ENCODE measurements at regions not wholly inside any gene's neighbourhood (a gene's known extent, or its start where the extent isn't known, plus 50 kb on each side); places are given as distances from the start of the nearest gene placed in this dataset.

GRCh38 chr7:371119-371778 lies 81.3 kb downstream of the FOXL3 start:
- DNase-seq (ENCODE audit: low read depth), result no peak

DNA sequence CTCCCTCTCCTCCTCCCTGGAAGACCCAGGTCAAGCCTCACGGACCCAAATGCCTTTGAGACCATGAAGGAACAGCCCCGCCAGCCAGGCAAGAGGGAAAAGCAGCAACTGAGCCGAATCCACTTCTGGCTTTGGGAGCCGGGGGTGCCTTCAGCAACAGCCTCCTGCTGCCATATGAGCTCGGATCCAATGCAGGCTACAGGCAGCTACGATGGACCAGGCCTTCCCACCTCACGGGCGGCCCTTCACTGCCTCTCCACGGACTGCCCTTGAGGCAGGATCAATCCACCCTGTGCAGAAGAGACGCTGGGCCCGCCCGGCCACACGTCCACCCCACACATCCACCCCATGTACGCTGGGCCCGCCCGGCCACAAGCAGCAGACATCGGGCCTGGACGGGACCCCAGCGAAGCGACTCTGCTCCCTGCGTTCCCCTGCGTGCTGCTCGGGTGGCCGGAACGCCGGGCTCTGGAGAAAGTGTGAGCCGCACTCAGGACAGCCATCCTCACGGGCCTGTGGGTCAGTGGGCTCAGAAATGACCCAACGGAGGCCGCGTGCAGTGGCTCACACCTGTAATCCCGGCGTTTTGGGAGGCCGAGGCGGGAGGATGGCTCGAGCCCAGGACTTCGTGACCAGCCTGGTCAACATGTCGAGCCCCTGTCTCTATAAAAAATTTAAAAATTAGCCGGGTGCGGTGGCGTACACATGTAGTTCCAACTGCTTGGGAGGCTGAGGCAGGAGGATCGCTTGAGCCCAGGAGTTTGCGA lies 82.0 kb downstream of the FOXL3 start:
- DNase-seq (ENCODE audit: low read depth), result no peak

- DNase-seq (ENCODE audit: low read depth), result no peak
These were observed 82.6 kb downstream of the FOXL3 start for GRCh38 chr7:372546-372931.

- DNase-seq (ENCODE audit: low read depth), result no peak
These were observed 83.2 kb downstream of the FOXL3 start for GRCh38 chr7:372932-373791.

DNA sequence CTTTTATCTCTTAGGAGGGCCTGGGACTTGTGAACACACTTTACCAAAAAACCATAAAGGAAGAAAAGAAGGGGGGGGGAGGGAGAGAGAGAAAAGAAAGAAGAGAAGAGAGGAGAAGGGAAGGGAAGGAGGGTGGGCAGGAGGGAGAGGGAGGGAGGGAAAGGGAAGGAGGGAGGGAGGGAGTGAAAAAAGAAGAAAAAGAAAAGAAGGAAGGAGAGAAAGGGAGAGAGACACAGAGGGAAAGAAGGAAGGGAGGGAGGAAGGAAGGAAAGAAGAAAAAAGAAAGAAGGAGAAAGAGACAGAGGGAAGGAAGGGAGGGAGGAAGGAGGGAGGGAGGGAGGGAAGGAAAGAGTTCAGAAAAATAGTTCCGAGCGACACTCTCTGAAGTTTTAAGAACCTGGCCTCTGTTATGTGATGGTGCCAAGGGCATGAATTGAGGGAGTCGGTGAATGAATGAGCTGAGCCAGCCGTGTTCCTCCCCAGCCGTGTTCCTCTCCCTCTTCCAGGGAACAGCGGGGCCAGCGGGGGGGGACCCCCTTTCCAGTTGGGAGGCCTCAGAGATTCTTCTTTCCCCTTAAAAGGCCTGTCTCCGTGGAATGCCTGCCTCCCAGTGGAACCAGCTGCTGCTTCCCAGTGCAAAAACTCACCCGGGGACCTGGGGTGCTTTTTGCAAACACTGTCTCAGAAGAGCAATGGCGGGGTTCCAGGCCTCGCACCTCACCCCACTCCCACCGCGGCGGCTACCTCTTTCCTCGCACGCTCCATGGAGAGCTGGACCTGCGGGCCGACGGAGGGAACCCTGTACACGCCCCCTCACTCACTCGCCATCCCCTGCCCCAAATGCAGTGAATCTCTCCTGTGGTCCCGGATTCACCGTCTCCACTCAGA lies 84.1 kb downstream of the FOXL3 start:
- no peak for DNase-seq (ENCODE audit: low read depth)

DNA sequence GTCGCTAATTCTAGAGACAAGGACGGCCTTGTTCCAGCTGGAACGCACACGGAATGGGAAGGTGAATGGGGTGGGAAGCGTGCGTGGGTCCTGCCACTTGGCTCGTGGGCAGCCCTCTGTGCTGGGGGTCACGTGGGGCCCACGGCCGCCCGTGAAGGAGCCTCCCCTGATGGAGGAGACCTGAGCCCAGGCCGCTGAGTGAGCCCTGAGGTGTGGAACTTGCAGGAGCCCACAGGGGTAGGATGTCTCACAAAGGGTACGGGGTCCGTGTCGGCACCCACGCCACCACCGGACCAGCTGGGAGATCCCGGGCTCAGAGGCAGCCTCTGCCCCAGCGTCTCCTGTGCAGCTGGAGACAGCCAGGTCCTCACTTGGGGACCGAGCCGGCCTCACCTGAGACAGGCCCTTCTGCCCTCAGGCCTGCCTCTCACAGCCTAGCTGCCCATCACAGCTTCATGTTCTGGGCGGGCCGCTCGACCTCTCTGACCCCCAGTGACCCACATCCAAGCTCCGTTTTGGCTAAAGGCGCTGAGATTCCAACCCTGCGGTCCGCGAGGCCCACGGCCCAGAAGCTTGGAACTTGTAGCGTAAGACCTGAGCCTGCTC lies 84.8 kb downstream of the FOXL3 start:
- DNase-seq (ENCODE audit: low read depth), result no peak

GRCh38 chr7:375321-375831 lies 85.4 kb downstream of the FOXL3 start:
- DNase-seq (ENCODE audit: low read depth), result no peak

- no peak for DNase-seq (ENCODE audit: low read depth)
These were observed 85.9 kb downstream of the FOXL3 start for GRCh38 chr7:375901-376305.

- DNase-seq (ENCODE audit: low read depth), result no peak
These were observed 86.5 kb downstream of the FOXL3 start for GRCh38 chr7:376306-377079.

- DNase-seq (ENCODE audit: low read depth), result no peak
These were observed 87.4 kb downstream of the FOXL3 start for GRCh38 chr7:377080-378040.

DNA sequence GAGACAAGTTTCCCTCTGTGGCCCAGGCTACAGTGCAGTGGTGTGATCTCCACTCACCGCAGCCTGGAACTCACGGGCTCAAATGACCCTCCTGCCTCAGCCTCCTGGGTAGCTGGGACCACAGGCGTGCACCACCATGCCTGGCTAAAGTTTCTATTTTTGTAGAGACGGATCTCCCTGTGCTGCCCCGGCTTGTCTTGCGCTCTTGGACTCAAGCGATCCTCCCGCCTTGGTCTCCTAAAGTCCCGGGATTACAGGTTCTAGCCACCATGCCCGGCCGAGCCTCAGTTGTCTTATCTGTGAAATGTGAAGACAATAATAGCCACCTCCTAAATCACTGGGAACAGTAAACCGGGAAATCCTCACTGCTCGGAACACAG lies 88.1 kb downstream of the FOXL3 start:
- no peak for DNase-seq (ENCODE audit: low read depth)

- no peak for DNase-seq (ENCODE audit: low read depth)
These were observed 88.8 kb downstream of the FOXL3 start for GRCh38 chr7:378551-379455.

- DNase-seq (ENCODE audit: low read depth), result no peak
These were observed 89.6 kb downstream of the FOXL3 start for GRCh38 chr7:379456-380138.

GRCh38 chr7:380139-380485 lies 90.1 kb downstream of the FOXL3 start:
- no peak for DNase-seq (ENCODE audit: low read depth)

- no peak for DNase-seq (ENCODE audit: low read depth)
These were observed 90.8 kb downstream of the FOXL3 start for GRCh38 chr7:380711-381210.

DNA sequence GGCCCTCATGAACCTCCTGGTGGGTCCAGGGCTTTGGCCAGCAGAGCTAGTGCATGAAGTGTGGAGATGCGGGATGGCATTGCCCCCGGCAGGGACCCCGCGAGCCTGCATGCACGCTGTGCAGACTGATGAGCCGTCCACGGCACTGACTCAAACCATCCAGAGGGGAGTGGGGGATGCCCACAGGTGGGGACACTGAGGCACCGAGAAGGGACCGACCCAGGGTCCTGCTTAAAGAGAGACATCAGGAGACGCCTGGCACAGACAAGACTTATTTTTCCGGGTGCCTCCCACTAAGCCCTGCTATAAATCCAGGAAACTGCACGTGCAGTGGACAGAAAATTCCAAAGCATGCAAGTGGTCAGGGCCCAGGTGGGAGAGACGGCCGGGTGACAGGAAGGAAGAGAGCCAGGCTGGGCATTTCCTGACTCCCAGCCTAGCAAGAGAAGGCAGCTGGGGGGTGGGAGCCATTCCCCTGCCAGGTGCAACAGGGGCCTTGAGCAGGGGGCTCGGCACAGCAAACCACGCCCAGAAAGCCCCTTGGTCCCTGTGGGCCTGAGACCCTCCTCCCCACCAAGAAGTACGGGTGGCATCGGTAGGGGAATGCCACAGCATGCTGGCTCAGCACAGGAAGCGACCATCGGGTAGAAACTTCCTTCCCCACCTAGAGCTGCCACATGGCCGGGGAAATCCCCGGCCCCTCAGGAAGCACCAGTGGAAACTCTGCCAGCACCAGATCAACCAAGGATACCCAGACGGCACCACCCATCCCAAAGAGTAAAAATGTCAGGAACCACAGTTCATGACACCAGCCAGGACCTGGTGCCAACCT lies 91.5 kb downstream of the FOXL3 start:
- no peak for DNase-seq (ENCODE audit: low read depth)

- no peak for DNase-seq (ENCODE audit: low read depth)
These were observed 92.1 kb downstream of the FOXL3 start for GRCh38 chr7:382043-382400.
